HCT116 (cell line): ENCODE measurements at regions not wholly inside any gene's neighbourhood (a gene's known extent, or its start where the extent isn't known, plus 50 kb on each side); places are given as distances from the start of the nearest gene placed in this dataset.
A peak's percentile ranks its signal among the peaks of the same experiment; 100 is the strongest.

Source experiments
- ATAC-seq: fragments of 200-7000 bp; cut with Tn5 transposase; 2 replicates; pipeline ENCODE4 v1.9.1; 2020; ENCODE audit warnings: mild to moderate bottlenecking, moderate library complexity
- BruUV-seq: library from RNA; stranded (reverse); fragments of 400-500 nt; replicated peaks from 2 replicates; lab custom pipeline; 2021; lab: Mats Ljungman, UMichigan
- CTCF ChIA-PET: fragments of 300-600 bp; sonication (Branson Sonifier 250); formaldehyde crosslinking; loops from one replicate; lab custom pipeline; 2021; ENCODE audit warnings: antibody characterized with exemption; lab: Charles Lee
- POLR2A ChIA-PET: fragments of 300-600, 350-600 bp; sonication (Branson Sonifier 250); formaldehyde crosslinking; loops from one replicate; lab custom pipeline; 2021; ENCODE audit warnings: antibody characterized with exemption; lab: Charles Lee
- RAD21 ChIA-PET, 2 experiments: fragments of 300-600 bp; sonication (Branson Sonifier 250); formaldehyde crosslinking; loops; one replicate each; lab custom pipeline; 2023; ENCODE audit warnings: low total read pairs in 2 of 2; ENCODE audit not compliant: uncharacterized antibody in 2 of 2, unreplicated experiment in 2 of 2, low non-redundant PET in 1 of 2; lab: Charles Lee
- DNase-seq: peaks from one replicate; pipeline ENCODE4 v3.0.0-alpha.2; 2010; ENCODE audit warnings: low read depth, low spot score
- H2AFZ ChIP-seq: fragments of 200-600 bp; shearing (Covaris generic), sonication (generic); 2 replicates; pipeline ENCODE4 v1.6.1; 2017; ENCODE audit warnings: low read depth, mixed run types, mixed read lengths, antibody characterized with exemption, low read length; ENCODE audit not compliant: poor library complexity, severe bottlenecking
- H3K27ac ChIP-seq: 2 replicates; pipeline ENCODE4 v1.5.1; 2012; ENCODE audit warnings: low read depth, low read length
- H3K27me3 ChIP-seq: fragments of 200-600 bp; sonication (generic); 2 replicates; pipeline ENCODE4 v1.6.1; 2016; ENCODE audit warnings: mixed run types, low read length, mixed read lengths; ENCODE audit not compliant: insufficient read depth
- H3K36me3 ChIP-seq, 2 experiments: fragments of 200-500 bp in 1 of 2; fragments of 200-600 bp in 1 of 2; sonication (Bioruptor generic) in 1 of 2; sonication (generic) in 1 of 2; 2 replicates each; pipeline versions ENCODE4 v1.5.1 to v1.6.1; 2014 to 2016; ENCODE audit warnings: low read length in 2 of 2, inconsistent platforms in 1 of 2, mixed read lengths in 1 of 2, mixed run types in 1 of 2; ENCODE audit not compliant: insufficient read depth in 2 of 2, control insufficient read depth in 1 of 2
- H3K4me1 ChIP-seq, 2 experiments: fragments of 200-600 bp in 1 of 2; sonication (generic) in 1 of 2; 2 replicates each; pipeline versions ENCODE4 v1.5.1 to v1.6.1; 2012 to 2017; ENCODE audit warnings: low read length in 2 of 2, inconsistent platforms in 1 of 2, mild to moderate bottlenecking in 1 of 2, mixed read lengths in 1 of 2, mixed run types in 1 of 2, moderate library complexity in 1 of 2; ENCODE audit not compliant: insufficient read depth in 2 of 2, control insufficient read depth in 1 of 2
- H3K4me2 ChIP-seq: fragments of 200-600 bp; sonication (generic); 2 replicates; pipeline ENCODE4 v1.6.1; 2017; ENCODE audit warnings: mixed run types, low read length, mixed read lengths
- H3K4me3 ChIP-seq, 2 experiments: fragments of 200-600 bp in 1 of 2; sonication (generic) in 1 of 2; replicated peaks in 1 of 2; 2 replicates each; pipeline ENCODE4 v1.5.1; 2011 to 2016; ENCODE audit warnings: low read length in 2 of 2, control low read depth in 1 of 2, low read depth in 1 of 2, mild to moderate bottlenecking in 1 of 2, mixed read lengths in 1 of 2, mixed run types in 1 of 2
- H3K79me2 ChIP-seq: fragments of 200-600 bp; sonication (generic); 2 replicates; pipeline ENCODE4 v1.6.1; 2017; ENCODE audit warnings: mild to moderate bottlenecking, mixed run types, low read length, moderate library complexity, mixed read lengths; ENCODE audit not compliant: insufficient read depth
- H3K9ac ChIP-seq: fragments of 200-600 bp; sonication (generic); 2 replicates; pipeline ENCODE4 v1.6.1; 2016; ENCODE audit warnings: low read length, mixed read lengths
- H3K9me2 ChIP-seq: fragments of 200-600 bp; sonication (generic), shearing (Covaris generic); 2 replicates; pipeline ENCODE4 v1.6.1; 2017; ENCODE audit warnings: mixed run types, mild to moderate bottlenecking, moderate library complexity; ENCODE audit not compliant: insufficient read depth
- H3K9me3 ChIP-seq, 2 experiments: fragments of 200-500 bp in 1 of 2; fragments of 200-600 bp in 1 of 2; sonication (Bioruptor generic) in 1 of 2; sonication (generic) in 1 of 2; 2 replicates each; pipeline ENCODE4 v1.6.1; 2014 to 2017; ENCODE audit warnings: low read length in 2 of 2, mixed read lengths in 2 of 2, inconsistent platforms in 1 of 2, low read depth in 1 of 2, mild to moderate bottlenecking in 1 of 2, mixed run types in 1 of 2, moderate library complexity in 1 of 2; ENCODE audit not compliant: control insufficient read depth in 1 of 2, insufficient read depth in 1 of 2
- H4K20me1 ChIP-seq: fragments of 200-600 bp; sonication (generic), shearing (Covaris generic); 2 replicates; pipeline ENCODE4 v1.6.1; 2017; ENCODE audit warnings: mixed run types, mild to moderate bottlenecking, moderate library complexity; ENCODE audit not compliant: insufficient read depth
- ATF3 ChIP-seq: IDR thresholded peaks from 2 replicates; pipeline ENCODE4 v1.6.1; 2012
- POLR2A ChIP-seq: IDR thresholded peaks from 2 replicates; pipeline ENCODE4 v1.7.0; 2011; ENCODE audit warnings: borderline replicate concordance; ENCODE audit not compliant: insufficient read depth, insufficient read length; ENCODE audit errors: extremely low read depth
- POLR2AphosphoS5 ChIP-seq: IDR thresholded peaks from 2 replicates; pipeline ENCODE4 v1.6.1; 2011; ENCODE audit warnings: mild to moderate bottlenecking, low read depth, low read length, moderate library complexity
- REST ChIP-seq: IDR thresholded peaks from 2 replicates; pipeline ENCODE4 v1.6.1; 2012; ENCODE audit warnings: low read depth
- SP1 ChIP-seq: IDR thresholded peaks from 2 replicates; pipeline ENCODE4 v1.6.1; 2012; ENCODE audit warnings: low read depth
- TCF7L2 ChIP-seq: IDR thresholded peaks from 2 replicates; pipeline ENCODE4 v1.7.0; 2011; ENCODE audit warnings: borderline replicate concordance, inconsistent platforms; ENCODE audit not compliant: insufficient read depth, insufficient read length; ENCODE audit errors: extremely low read depth
- ZFX ChIP-seq: fragments of 450-650 bp; IDR thresholded peaks from 2 replicates; pipeline ENCODE4 v1.6.1; 2017
- ZNF274 ChIP-seq: fragments of 200-500 bp; sonication (Bioruptor generic); IDR thresholded peaks from 2 replicates; pipeline ENCODE4 v1.6.1; 2014; ENCODE audit warnings: mild to moderate bottlenecking, low read depth, low read length, inconsistent platforms
- intact Hi-C: fragments of 100-400 bp; cut with micrococcal nuclease; formaldehyde crosslinking; loops from 2 replicates; pipeline ENCODE4 v1.10.0; 2022

GRCh38 chrX:46317163-46317562 is 228.1 kb downstream of the ZNF674 start:
- no peaks in the 10 kb centered on the region for H4K20me1 ChIP-seq
- no peaks in the 10 kb centered on the region for H3K27me3 ChIP-seq
- ATAC-seq (peak; percentile 70), DNase-seq (peak; percentile 81)
- H3K9me3 ChIP-seq, result no peaks in the 10 kb centered on the region
- no peaks in the 10 kb centered on the region for H3K36me3 ChIP-seq
- no peaks in the 10 kb centered on the region for H3K9me2 ChIP-seq
- POLR2A ChIA-PET, result no interaction called here
- peak overlapping the region; percentile 88 for H3K27ac ChIP-seq
- H3K4me3 ChIP-seq, result no peak overlapping the region
- H3K79me2 ChIP-seq, result peaks cover 2% of the 10 kb centered on the region; the same call in 1 of the 2 replicates
- BruUV-seq, result no TSS peak
- peak overlapping the region; percentile 63 for H3K9ac ChIP-seq
- no peak overlapping the region for H2AFZ ChIP-seq
- TF ChIP-seq POLR2A (no peak), SP1 (no peak), REST (no peak), POLR2AphosphoS5 (peak; percentile 57), TCF7L2 (peak; percentile 79), ZFX (no peak), ATF3 (no peak), ZNF274 (no peak)
- peak overlapping the region; percentile 55 for H3K4me2 ChIP-seq
- intact Hi-C loops, result no loop called here
- CTCF ChIA-PET, result no interaction called here
- RAD21 ChIA-PET, result no interaction called here
- peaks cover 58 to 68% of the 10 kb centered on the region in 2 experiments for H3K4me1 ChIP-seq
